Psoas muscle (tissue), 7 donors: ENCODE measurements at regions not wholly inside any gene's neighbourhood (a gene's known extent, or its start where the extent isn't known, plus 50 kb on each side); places are given as distances from the start of the nearest gene placed in this dataset.

ENCODE experiments used
- ATAC-seq, 4 donors: fragments of 200-7000 bp; cut with Tn5 transposase; one replicate each; pipeline ENCODE4 v1.9.1; 2020; ENCODE audit warnings: moderate library complexity in 3 of 4, mild to moderate bottlenecking in 2 of 4
- DNase-seq, 2 donors: peaks; one replicate each; pipeline ENCODE4 v3.0.0-alpha.2; 2020
- H3K27ac ChIP-seq: fragments of 200-600 bp; one replicate; pipeline ENCODE4 v1.8.0; 2022
- H3K27me3 ChIP-seq, 3 donors: fragments of 200-600 bp in 1 of 3; one replicate each; pipeline versions ENCODE4 v1.6.1 to v1.8.0; 2013 to 2022; ENCODE audit warnings: low read length in 2 of 3, mild to moderate bottlenecking in 2 of 3, moderate library complexity in 1 of 3; ENCODE audit not compliant: insufficient read depth in 3 of 3
- H3K36me3 ChIP-seq, 2 donors: fragments of 200-600 bp in 1 of 2; one replicate each; pipeline versions ENCODE4 v1.6.1 to v1.8.0; 2013 to 2022; ENCODE audit warnings: low read depth in 1 of 2, mild to moderate bottlenecking in 1 of 2, moderate library complexity in 1 of 2; ENCODE audit not compliant: insufficient read depth in 1 of 2
- H3K4me1 ChIP-seq: fragments of 200-600 bp; one replicate; pipeline ENCODE4 v1.8.0; 2022
- H3K4me3 ChIP-seq: fragments of 200-600 bp; one replicate; pipeline ENCODE4 v1.8.0; 2022; ENCODE audit warnings: mild to moderate bottlenecking
- H3K9me3 ChIP-seq: fragments of 200-600 bp; one replicate; pipeline ENCODE4 v1.8.0; 2022
- CTCF ChIP-seq: fragments of 200-600 bp; IDR thresholded peaks from one replicate; pipeline ENCODE4 v1.8.0; 2022; ENCODE audit warnings: antibody characterized with exemption
- WGBS, 3 donors: extraction: QIAGEN DNeasy Blood & Tissue Kit; methylation state at CpG; one replicate each; pipeline versions ENCODE4 v1.1.6 to v1.1.7; 2013; 5-methylcytosine and 5-hydroxymethylcytosine counted together
- intact Hi-C, 2 donors: fragments of 100-400 bp; cut with DNase I; formaldehyde crosslinking; loops; one replicate each; pipeline versions ENCODE4 v1.11.0 to v1.14.2; 2022
- donor health status: healthy with polysubstance abuse.
- donor health status: DM: no; HTN: no; CAD: no; lungs with moderate emphysema.
- donor health status: Bipolar disorder and iron deficiency.
- donor health status: healthy.
- donor health status: DM: yes; HTN: yes; CAD: no.
- donor health status: DM: no; HTN: no; CAD: no.
- donor health status: DM: yes; HTN: yes; CAD: no.

DNA sequence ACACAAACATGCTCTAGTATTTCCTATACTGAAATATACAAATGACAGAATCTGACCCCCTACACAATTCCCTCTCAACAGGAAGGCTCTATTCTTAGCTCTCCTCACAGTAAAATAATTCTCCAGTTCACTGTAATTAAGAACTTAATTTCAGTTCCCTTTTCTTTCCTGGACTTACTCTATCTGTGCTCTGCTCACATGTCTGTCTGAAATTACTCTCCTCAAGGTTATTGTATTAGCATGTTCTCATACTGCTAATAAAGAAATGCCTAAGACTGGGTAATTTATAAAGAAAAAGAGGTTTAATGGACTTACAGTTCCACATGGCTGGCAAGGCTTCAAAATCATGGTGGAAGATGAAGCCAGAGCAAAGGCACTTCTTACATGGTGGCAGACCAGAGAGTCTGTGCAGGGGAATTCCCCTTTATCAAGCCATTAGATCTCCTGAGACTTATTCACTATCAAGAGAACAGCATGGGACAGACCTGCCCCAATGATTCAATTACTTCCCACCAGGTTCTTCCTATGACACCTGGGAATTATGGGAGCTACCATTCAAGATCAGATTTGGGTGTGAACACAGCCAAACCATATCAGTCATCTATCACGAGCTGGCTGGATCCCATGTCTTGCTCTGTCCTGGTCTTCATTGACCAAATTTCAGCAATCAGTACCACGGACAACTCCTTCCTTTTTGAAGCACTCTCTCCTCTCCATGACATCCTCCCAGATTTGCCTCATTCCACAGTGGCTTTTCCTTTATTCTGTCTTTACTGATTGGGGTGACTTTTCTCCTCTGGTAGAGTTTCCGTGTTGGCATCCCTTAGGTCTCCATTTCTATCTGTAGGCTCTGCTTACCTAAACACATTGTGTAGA lies 110.9 kb downstream of the GALR1 start:
- 46 to 49% (median 49%) methylated on average over 3 of the region's 3 CpGs for WGBS, 3 donors
- ATAC-seq (no peak), DNase-seq (no peak)
- Histone ChIP-seq H3K27ac (no peak overlapping the region), H3K4me1 (no peaks in the 10 kb centered on the region), H3K9me3 (no peaks in the 10 kb centered on the region), H3K36me3 (no peaks in the 10 kb centered on the region), H3K4me3 (no peak overlapping the region), H3K27me3 (peaks cover 0 to 2% (median 2%) of the 10 kb centered on the region in 3 donors)
- intact Hi-C loops = no loop called here
- no peak for TF ChIP-seq CTCF

DNA sequence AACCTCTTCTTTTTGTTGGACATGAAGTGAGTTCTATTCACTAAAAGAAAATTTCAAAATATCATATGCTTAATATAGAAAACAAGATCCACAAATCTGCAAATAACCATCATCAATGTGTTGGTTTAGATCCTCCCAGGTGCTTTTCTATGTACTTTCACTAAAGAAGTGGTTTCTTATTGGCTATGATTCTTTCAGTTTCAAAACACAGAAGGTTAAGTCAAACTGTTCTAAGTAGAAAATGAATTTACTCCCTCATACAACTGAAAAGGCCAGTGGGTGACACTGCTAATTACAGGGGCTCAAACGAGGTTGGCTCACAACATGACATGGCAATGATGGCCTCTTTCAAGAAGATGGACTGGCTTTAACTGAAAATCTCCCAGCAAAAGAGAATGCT lies 111.7 kb downstream of the GALR1 start:
- no peak for ATAC-seq
- Histone ChIP-seq H3K27me3 (peaks cover 2 to 8% (median 3%) of the 10 kb centered on the region in 3 donors), H3K27ac (no peak overlapping the region), H3K9me3 (no peaks in the 10 kb centered on the region), H3K36me3 (no peaks in the 10 kb centered on the region), H3K4me1 (no peaks in the 10 kb centered on the region), H3K4me3 (no peak overlapping the region)
- WGBS, 3 donors = 44 to 55% (median 53%) methylated on average over 1 of the region's 1 CpG
- intact Hi-C loops = no loop called here
- no peak for DNase-seq
- TF ChIP-seq CTCF = no peak

DNA sequence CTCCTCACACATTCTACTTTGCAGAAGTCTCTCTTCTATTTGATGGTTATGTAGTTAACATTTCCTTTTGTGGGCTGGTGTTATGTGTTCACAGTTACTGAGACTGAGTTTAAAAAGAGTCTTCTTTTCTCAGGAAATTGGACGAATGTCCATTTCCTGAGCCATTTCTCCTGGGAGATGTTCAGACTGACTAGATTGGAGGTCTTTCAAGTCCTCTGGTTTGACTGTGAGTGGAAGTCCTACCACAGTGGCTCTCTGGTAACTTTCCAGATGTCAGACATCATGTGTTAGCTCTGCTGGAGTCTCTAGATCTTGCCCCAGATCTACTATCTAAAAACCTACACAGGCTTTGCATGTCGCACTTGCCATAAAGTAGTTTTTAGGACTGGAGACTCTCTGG lies 116.0 kb downstream of the GALR1 start:
- 52 to 63% (median 62%) methylated on average over 2 of the region's 2 CpGs for WGBS, 3 donors
- no peak for TF ChIP-seq CTCF

DNA sequence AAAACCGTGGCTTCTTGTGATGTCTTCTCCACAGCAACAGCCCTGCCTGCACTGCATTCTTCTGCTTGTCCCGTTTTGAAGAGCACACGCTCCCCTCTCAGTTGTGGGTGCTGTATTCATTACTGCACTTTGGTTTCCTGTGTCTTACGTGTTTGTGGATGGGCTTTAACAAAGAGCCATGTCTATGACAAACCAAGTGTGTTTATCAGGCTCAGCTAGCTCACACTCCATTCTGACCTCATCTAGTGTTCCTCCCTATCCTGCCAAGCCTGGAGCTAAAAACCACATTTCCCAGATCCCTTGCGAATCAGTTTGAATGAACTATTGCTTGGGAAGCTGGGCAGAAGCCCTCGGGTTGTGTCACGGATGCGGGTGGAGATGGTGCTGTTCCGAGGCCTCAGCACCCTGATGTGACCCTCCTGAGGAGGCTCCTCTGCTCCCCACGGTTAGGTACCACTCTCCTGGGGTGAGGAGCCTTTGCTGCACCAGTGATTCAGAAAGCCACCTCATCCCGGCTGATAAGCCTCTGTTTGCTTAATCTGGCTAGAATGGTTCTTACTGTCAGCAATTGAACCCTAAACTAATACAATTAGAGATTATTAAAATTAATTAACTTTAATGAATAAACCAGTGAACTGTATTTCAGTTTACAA lies 116.5 kb downstream of the GALR1 start:
- Histone ChIP-seq H3K27me3 (peaks cover 0 to 17% (median 3%) of the 10 kb centered on the region in 3 donors), H3K36me3 (no peaks in the 10 kb centered on the region), H3K9me3 (peaks cover 6% of the 10 kb centered on the region), H3K4me1 (no peaks in the 10 kb centered on the region), H3K27ac (no peak overlapping the region), H3K4me3 (no peak overlapping the region)
- TF ChIP-seq CTCF = no peak
- DNase-seq = no peak
- ATAC-seq = peak in 2 of 4 donors; percentile 33 to 56
- intact Hi-C loops = no loop called here
- 62 to 79% (median 67%) methylated on average over 11 of the region's 11 CpGs for WGBS, 3 donors

More for the DNA sequence above, 116.0 kb downstream of the GALR1 start:
- no peak overlapping the region for H3K4me3 ChIP-seq
- peaks cover 6% of the 10 kb centered on the region for H3K9me3 ChIP-seq
- ATAC-seq (peak in 1 of 4 donors; percentile 21), DNase-seq (no peak)
- H3K27ac ChIP-seq = no peak overlapping the region
- H3K4me1 ChIP-seq = no peaks in the 10 kb centered on the region
- H3K36me3 ChIP-seq = no peaks in the 10 kb centered on the region
- H3K27me3 ChIP-seq = peaks cover 2 to 17% (median 3%) of the 10 kb centered on the region in 3 donors
- intact Hi-C loops = no loop called here
